ENCODE measurements at regions not wholly inside any gene's neighbourhood (a gene's known extent, or its start where the extent isn't known, plus 50 kb on each side); places are given as distances from the start of the nearest gene placed in this dataset.
"Not testable (repeated sequence)": the region's sequence is repeated elsewhere in the genome, so short reads cannot be mapped to it uniquely, and the experiment has no call there.

DNA sequence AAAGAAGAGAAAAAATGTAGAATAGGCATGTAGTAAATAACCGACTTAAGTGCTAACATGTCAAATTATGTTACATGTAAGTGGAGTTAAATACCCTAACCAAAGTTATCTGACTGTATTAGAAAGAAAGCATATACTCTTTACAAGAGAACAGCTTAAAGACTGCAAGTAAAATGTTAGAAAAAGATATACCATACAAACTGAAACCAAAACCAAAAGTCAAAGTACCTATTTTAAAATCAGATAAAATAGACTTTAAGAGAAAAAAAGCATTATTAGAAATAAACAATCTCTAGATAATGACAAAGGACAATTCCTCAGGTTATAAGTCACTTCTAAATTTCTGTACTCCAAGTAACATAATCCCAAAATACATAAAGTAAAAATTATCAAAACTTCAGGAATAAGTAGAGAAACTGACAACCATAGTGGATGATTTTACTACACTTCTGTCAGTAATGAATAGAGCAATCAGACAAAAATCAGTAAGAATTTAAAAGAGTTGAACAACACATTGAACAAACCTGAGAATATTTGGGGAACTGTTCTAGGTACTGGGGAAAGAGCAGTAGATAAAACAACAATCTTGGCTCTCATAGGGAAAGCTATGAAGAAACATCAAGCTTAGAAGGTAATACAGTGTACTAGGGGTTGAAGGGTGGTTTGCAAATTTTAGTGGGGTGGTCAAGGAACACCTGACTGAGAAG, 127.3 kb downstream of the TBX19 start:
- peak overlapping the region; percentile 84 for H3K4me2 ChIP-seq (ENCODE audit: low read depth, low read length)
- no peaks in the 10 kb centered on the region for H4K20me1 ChIP-seq (ENCODE audit: insufficient read depth, low read length)
- no peaks in the 10 kb centered on the region for H3K36me3 ChIP-seq (replicated peaks; ENCODE audit: insufficient read depth, low read length)
- peak overlapping the region; percentile 74 for H2AFZ ChIP-seq (ENCODE audit: low read length)
- H3K27me3 ChIP-seq (replicated peaks; ENCODE audit: insufficient read depth, low read length), result no peaks in the 10 kb centered on the region
- peak; percentile 34 for DNase-seq
- peak overlapping the region; percentile 20; the same call in 1 of the 2 replicates for H3K27ac ChIP-seq (ENCODE audit: low read length)
- no peak for TF ChIP-seq EZH2phosphoT487 (IDR thresholded peaks at IDR 0.05; ENCODE audit: low read length)
- TF ChIP-seq, protein P1, sequence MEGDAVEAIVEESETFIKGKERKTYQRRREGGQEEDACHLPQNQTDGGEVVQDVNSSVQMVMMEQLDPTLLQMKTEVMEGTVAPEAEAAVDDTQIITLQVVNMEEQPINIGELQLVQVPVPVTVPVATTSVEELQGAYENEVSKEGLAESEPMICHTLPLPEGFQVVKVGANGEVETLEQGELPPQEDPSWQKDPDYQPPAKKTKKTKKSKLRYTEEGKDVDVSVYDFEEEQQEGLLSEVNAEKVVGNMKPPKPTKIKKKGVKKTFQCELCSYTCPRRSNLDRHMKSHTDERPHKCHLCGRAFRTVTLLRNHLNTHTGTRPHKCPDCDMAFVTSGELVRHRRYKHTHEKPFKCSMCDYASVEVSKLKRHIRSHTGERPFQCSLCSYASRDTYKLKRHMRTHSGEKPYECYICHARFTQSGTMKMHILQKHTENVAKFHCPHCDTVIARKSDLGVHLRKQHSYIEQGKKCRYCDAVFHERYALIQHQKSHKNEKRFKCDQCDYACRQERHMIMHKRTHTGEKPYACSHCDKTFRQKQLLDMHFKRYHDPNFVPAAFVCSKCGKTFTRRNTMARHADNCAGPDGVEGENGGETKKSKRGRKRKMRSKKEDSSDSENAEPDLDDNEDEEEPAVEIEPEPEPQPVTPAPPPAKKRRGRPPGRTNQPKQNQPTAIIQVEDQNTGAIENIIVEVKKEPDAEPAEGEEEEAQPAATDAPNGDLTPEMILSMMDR (IDR thresholded peaks at IDR 0.05; ENCODE audit: low read length), result no peak
- TF ChIP-seq EZH2 (optimal IDR thresholded peaks at IDR 0.05; ENCODE audit: low read depth, low read length), result no peak
- peaks cover 25% of the 10 kb centered on the region for H3K4me1 ChIP-seq (ENCODE audit: low read length)
- no peaks in the 10 kb centered on the region for H3K9me2 ChIP-seq (replicated peaks; ENCODE audit: insufficient read depth, low read length)
- H3K79me2 ChIP-seq (ENCODE audit: low read length), result no peaks in the 10 kb centered on the region
- peak overlapping the region; percentile 1; the same call in 1 of the 2 replicates for H3K9ac ChIP-seq (ENCODE audit: low read length)
- H3F3A ChIP-seq (ENCODE audit: insufficient read depth, low read length), result no peaks in the 10 kb centered on the region
- no peaks in the 10 kb centered on the region for H3K9me3 ChIP-seq (replicated peaks; ENCODE audit: insufficient read depth, low read length)
- H3K4me3 ChIP-seq (ENCODE audit: low read length), result peak overlapping the region; percentile 43

DNA sequence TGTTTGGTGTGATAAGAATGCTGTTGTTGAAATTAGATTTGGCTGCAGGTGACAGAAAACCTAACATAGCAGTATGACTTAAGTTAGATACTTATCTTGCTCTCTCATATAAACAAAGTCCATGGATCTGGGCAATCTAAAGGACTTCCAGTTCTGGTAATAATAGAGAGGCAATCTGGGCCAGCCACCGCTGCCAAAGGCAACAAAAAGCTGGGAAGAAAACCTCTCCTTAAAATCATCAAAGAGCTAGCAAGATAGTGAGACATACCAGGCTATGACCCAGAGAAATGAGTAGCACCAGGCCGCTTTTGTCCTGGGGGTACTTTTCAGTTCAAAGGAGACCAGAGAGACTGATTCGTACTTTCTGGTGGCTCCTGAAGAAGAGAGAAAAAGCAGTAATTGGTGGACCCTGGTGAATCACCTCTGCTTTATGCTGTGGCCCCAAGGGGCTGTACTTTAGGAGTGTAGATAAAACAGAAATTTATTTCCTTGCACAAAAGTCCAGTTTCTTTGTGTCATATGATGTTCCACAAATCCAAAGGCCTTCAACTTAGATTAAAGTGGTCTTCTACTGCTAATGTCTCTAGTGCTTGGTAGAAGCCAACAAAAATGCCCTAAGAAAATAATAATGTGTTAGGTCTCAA, 125.4 kb downstream of the TBX19 start:
- Histone ChIP-seq H3K9me3 (replicated peaks; ENCODE audit: insufficient read depth, low read length) (no peaks in the 10 kb centered on the region), H3K27me3 (replicated peaks; ENCODE audit: insufficient read depth, low read length) (no peaks in the 10 kb centered on the region), H3K79me2 (ENCODE audit: low read length) (no peaks in the 10 kb centered on the region), H3K36me3 (replicated peaks; ENCODE audit: insufficient read depth, low read length) (no peaks in the 10 kb centered on the region), H3K9me2 (replicated peaks; ENCODE audit: insufficient read depth, low read length) (no peaks in the 10 kb centered on the region), H3K9ac (ENCODE audit: low read length) (no peak overlapping the region), H3K4me1 (ENCODE audit: low read length) (peaks cover 37% of the 10 kb centered on the region), H3K27ac (ENCODE audit: low read length) (no peak overlapping the region), H4K20me1 (ENCODE audit: insufficient read depth, low read length) (no peaks in the 10 kb centered on the region), H3F3A (ENCODE audit: insufficient read depth, low read length) (no peaks in the 10 kb centered on the region), H2AFZ (ENCODE audit: low read length) (no peak overlapping the region), H3K4me3 (ENCODE audit: low read length) (no peak overlapping the region), H3K4me2 (ENCODE audit: low read depth, low read length) (no peak overlapping the region)
- no peak for TF ChIP-seq EZH2 (optimal IDR thresholded peaks at IDR 0.05; ENCODE audit: low read depth, low read length)
- TF ChIP-seq, protein P1 (IDR thresholded peaks at IDR 0.05; ENCODE audit: low read length), result no peak
- no peak for TF ChIP-seq EZH2phosphoT487 (IDR thresholded peaks at IDR 0.05; ENCODE audit: low read length)
- no peak for DNase-seq

DNA sequence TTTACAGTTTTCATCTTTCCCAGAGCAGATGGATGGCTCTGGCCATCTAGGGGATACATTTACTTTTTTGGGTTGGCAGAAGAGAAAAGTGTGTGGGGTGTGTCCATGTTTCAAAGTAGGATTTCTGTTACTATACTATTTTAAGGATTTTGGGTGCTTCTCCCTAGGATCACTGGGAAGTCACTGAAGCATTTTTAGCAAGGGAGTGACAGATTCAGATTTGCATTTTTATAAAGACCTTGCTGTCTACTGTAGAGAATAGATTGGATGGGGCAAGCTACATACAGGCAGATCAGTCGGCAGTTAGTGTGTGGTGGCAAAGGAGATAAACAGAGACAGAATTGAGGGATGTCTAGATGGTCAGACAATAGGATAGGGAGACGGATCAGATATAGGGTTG, 122.5 kb downstream of the TBX19 start:
- H3K4me1 ChIP-seq (ENCODE audit: low read length), result peaks cover 34% of the 10 kb centered on the region
- no peak overlapping the region for H3K9ac ChIP-seq (ENCODE audit: low read length)

DNA sequence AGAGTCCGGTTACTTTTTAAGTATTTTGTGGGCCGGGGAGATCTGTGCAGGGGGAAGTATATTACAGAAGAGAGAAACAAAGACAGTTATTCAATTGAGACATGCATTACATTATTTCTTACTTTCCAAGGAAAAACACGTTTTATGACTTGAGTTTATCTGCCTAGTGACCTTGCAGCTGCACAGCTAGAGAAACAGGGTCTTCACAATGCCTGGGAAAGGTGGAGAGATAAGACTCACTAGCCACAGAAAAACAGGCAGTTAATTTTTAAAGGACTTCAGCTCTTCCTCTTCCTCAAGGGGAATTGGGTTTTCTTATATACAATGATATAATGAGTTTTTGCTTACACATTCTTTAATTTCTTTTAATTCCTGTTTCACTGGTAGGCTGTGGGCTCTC, 121.8 kb downstream of the TBX19 start:
- not testable (repeated sequence) for H2AFZ ChIP-seq (ENCODE audit: low read length)

More for the DNA sequence above, 122.5 kb downstream of the TBX19 start:
- Histone ChIP-seq H2AFZ (ENCODE audit: low read length) (no peak overlapping the region), H3K27ac (ENCODE audit: low read length) (no peak overlapping the region), H3K9me3 (replicated peaks; ENCODE audit: insufficient read depth, low read length) (no peaks in the 10 kb centered on the region), H3K4me3 (ENCODE audit: low read length) (no peak overlapping the region), H3K9me2 (replicated peaks; ENCODE audit: insufficient read depth, low read length) (no peaks in the 10 kb centered on the region), H4K20me1 (ENCODE audit: insufficient read depth, low read length) (no peaks in the 10 kb centered on the region), H3K36me3 (replicated peaks; ENCODE audit: insufficient read depth, low read length) (no peaks in the 10 kb centered on the region), H3K4me2 (ENCODE audit: low read depth, low read length) (no peak overlapping the region), H3K27me3 (replicated peaks; ENCODE audit: insufficient read depth, low read length) (no peaks in the 10 kb centered on the region), H3F3A (ENCODE audit: insufficient read depth, low read length) (no peaks in the 10 kb centered on the region), H3K79me2 (ENCODE audit: low read length) (no peaks in the 10 kb centered on the region)
- no peak for DNase-seq
- no peak for TF ChIP-seq EZH2 (optimal IDR thresholded peaks at IDR 0.05; ENCODE audit: low read depth, low read length)
- TF ChIP-seq EZH2phosphoT487 (IDR thresholded peaks at IDR 0.05; ENCODE audit: low read length), result no peak
- TF ChIP-seq, protein P1 (IDR thresholded peaks at IDR 0.05; ENCODE audit: low read length), result no peak

More for the DNA sequence above, 121.8 kb downstream of the TBX19 start:
- not testable (repeated sequence) for H3K9me2 ChIP-seq (replicated peaks; ENCODE audit: insufficient read depth, low read length); H3K27ac ChIP-seq (ENCODE audit: low read length); H3F3A ChIP-seq (ENCODE audit: insufficient read depth, low read length); H3K36me3 ChIP-seq (replicated peaks; ENCODE audit: insufficient read depth, low read length); H3K79me2 ChIP-seq (ENCODE audit: low read length); H3K4me3 ChIP-seq (ENCODE audit: low read length); H3K27me3 ChIP-seq (replicated peaks; ENCODE audit: insufficient read depth, low read length); H3K9ac ChIP-seq (ENCODE audit: low read length); H3K4me2 ChIP-seq (ENCODE audit: low read depth, low read length); H3K9me3 ChIP-seq (replicated peaks; ENCODE audit: insufficient read depth, low read length); H4K20me1 ChIP-seq (ENCODE audit: insufficient read depth, low read length); DNase-seq
- peaks cover 32% of the 10 kb centered on the region for H3K4me1 ChIP-seq (ENCODE audit: low read length)
